Erythroblast (primary cell): ENCODE measurements at regions not wholly inside any gene's neighbourhood (a gene's known extent, or its start where the extent isn't known, plus 50 kb on each side); places are given as distances from the start of the nearest gene placed in this dataset.

Source experiments
- GATA1 ChIP-seq: IDR thresholded peaks from 2 replicates; pipeline ENCODE4 v1.6.1; 2011; ENCODE audit warnings: low read depth, mild to moderate bottlenecking, control low read depth, low read length, moderate library complexity
- POLR2A ChIP-seq: IDR thresholded peaks from 2 replicates; pipeline ENCODE4 v1.6.1; 2011; ENCODE audit warnings: mild to moderate bottlenecking, low read length

DNA sequence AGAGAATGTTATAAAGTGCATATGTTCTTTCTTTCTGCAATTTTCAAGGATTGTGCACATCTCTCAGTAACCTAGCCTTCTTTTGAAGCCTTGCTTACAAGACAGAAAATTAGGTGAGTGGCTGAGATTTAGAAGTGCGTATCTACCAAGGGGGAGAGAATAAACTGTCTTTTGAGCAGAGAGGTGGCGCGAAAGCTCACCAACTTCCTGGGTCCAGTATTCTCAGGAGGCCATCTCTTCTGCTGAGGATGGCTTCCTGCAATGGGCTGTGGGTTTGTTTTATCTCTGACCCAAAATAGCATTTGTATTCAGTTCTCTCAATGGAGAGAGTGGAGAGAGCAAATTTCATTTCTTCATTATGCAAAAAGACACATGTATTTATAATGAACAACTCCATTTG, 75.4 kb upstream of the RPS23 start:
- TF ChIP-seq POLR2A (no peak), GATA1 (no peak)
